H9 (cell line): ENCODE measurements at regions not wholly inside any gene's neighbourhood (a gene's known extent, or its start where the extent isn't known, plus 50 kb on each side); places are given as distances from the start of the nearest gene placed in this dataset.

Source experiments
- DNase-seq: peaks from one replicate; pipeline ENCODE4 v3.0.0-alpha.2; 2017
- H2AFZ ChIP-seq: one replicate; pipeline ENCODE4 v1.6.1; 2013; ENCODE audit warnings: mild to moderate bottlenecking, low read length, control low read depth, moderate library complexity
- H2AK5ac ChIP-seq: 2 replicates; pipeline ENCODE4 v1.6.1; 2013; ENCODE audit warnings: low read length, control low read depth, mixed read lengths; ENCODE audit not compliant: insufficient read length
- H2BK120ac ChIP-seq: one replicate; pipeline ENCODE4 v1.6.1; 2013; ENCODE audit warnings: low read depth, mild to moderate bottlenecking, low read length, control low read depth, inconsistent platforms; ENCODE audit not compliant: poor library complexity, severe bottlenecking
- H2BK12ac ChIP-seq: 2 replicates; pipeline ENCODE4 v1.6.1; 2013; ENCODE audit warnings: low read length, control low read depth, mixed read lengths, low read depth; ENCODE audit not compliant: insufficient read length
- H2BK15ac ChIP-seq: 2 replicates; pipeline ENCODE4 v1.6.1; 2013; ENCODE audit warnings: low read depth, low read length, control low read depth
- H2BK20ac ChIP-seq: one replicate; pipeline ENCODE4 v1.6.1; 2013; ENCODE audit warnings: low read depth, mild to moderate bottlenecking, low read length, control low read depth, inconsistent platforms; ENCODE audit not compliant: poor library complexity, severe bottlenecking
- H2BK5ac ChIP-seq: 2 replicates; pipeline ENCODE4 v1.6.1; 2013; ENCODE audit warnings: low read length, control low read depth, mixed read lengths; ENCODE audit not compliant: insufficient read length
- H3K14ac ChIP-seq: 2 replicates; pipeline ENCODE4 v1.6.1; 2013; ENCODE audit warnings: low read length, control low read depth; ENCODE audit not compliant: insufficient read depth
- H3K18ac ChIP-seq: 2 replicates; pipeline ENCODE4 v1.6.1; 2013; ENCODE audit warnings: low read depth, mild to moderate bottlenecking, mixed read lengths, low read length, control low read depth; ENCODE audit not compliant: insufficient read length
- H3K23ac ChIP-seq: 2 replicates; pipeline ENCODE4 v1.6.1; 2013; ENCODE audit warnings: low read length, control low read depth, mixed read lengths, low read depth; ENCODE audit not compliant: insufficient read length
- H3K23me2 ChIP-seq: 2 replicates; pipeline ENCODE4 v1.6.1; 2013; ENCODE audit warnings: low read depth, mild to moderate bottlenecking, mixed read lengths, low read length, control low read depth; ENCODE audit not compliant: insufficient read length, poor library complexity, severe bottlenecking
- H3K27ac ChIP-seq: 2 replicates; pipeline ENCODE4 v1.5.1; 2013; ENCODE audit warnings: low read length, control low read depth, mixed read lengths, low read depth; ENCODE audit not compliant: insufficient read length
- H3K27me3 ChIP-seq: 2 replicates; pipeline ENCODE4 v1.6.1; 2013; ENCODE audit warnings: low read length, control low read depth, inconsistent platforms; ENCODE audit not compliant: insufficient read depth
- H3K4ac ChIP-seq: 2 replicates; pipeline ENCODE4 v1.6.1; 2013; ENCODE audit warnings: low read depth, mild to moderate bottlenecking, control low read depth, inconsistent platforms, low read length, moderate library complexity
- H3K4me1 ChIP-seq: 2 replicates; pipeline ENCODE4 v1.6.1; 2013; ENCODE audit warnings: low read length, control low read depth, inconsistent platforms; ENCODE audit not compliant: insufficient read depth
- H3K4me2 ChIP-seq: 2 replicates; pipeline ENCODE4 v1.6.1; 2013; ENCODE audit warnings: low read length, control low read depth, mixed read lengths; ENCODE audit not compliant: insufficient read length, insufficient read depth
- H3K56ac ChIP-seq: 2 replicates; pipeline ENCODE4 v1.6.1; 2013; ENCODE audit warnings: low read depth, mild to moderate bottlenecking, mixed read lengths, low read length, control low read depth; ENCODE audit not compliant: insufficient read length
- H3K79me1 ChIP-seq: 2 replicates; pipeline ENCODE4 v1.6.1; 2013; ENCODE audit warnings: low read depth, mild to moderate bottlenecking, moderate library complexity, low read length, control low read depth, inconsistent platforms; ENCODE audit not compliant: insufficient read depth, poor library complexity, severe bottlenecking
- H3K79me2 ChIP-seq: 2 replicates; pipeline ENCODE4 v1.6.1; 2013; ENCODE audit warnings: low read length, control low read depth, inconsistent platforms; ENCODE audit not compliant: insufficient read depth
- H3K9ac ChIP-seq: 2 replicates; pipeline ENCODE4 v1.6.1; 2013; ENCODE audit warnings: low read length, control low read depth, mixed read lengths; ENCODE audit not compliant: insufficient read length; ENCODE audit errors: extremely low read depth
- H3K9me3 ChIP-seq: one replicate; pipeline ENCODE4 v1.6.1; 2013; ENCODE audit warnings: low read depth, low read length, inconsistent platforms; ENCODE audit not compliant: control insufficient read depth
- H3T11ph ChIP-seq: one replicate; pipeline ENCODE4 v1.6.1; 2013; ENCODE audit warnings: mild to moderate bottlenecking, low read length, control low read depth, inconsistent platforms
- H4K20me1 ChIP-seq: one replicate; pipeline ENCODE4 v1.6.1; 2013; ENCODE audit not compliant: control insufficient read depth, insufficient read length, insufficient read depth
- H4K5ac ChIP-seq: 2 replicates; pipeline ENCODE4 v1.6.1; 2013; ENCODE audit warnings: low read depth, mild to moderate bottlenecking, mixed read lengths, low read length, control low read depth; ENCODE audit not compliant: insufficient read length
- H4K8ac ChIP-seq: replicated peaks from 2 replicates; pipeline ENCODE4 v1.6.1; 2013; ENCODE audit warnings: low read length, control low read depth, mixed read lengths, low read depth; ENCODE audit not compliant: insufficient read length
- H4K91ac ChIP-seq: 2 replicates; pipeline ENCODE4 v1.6.1; 2013; ENCODE audit warnings: low read depth, mild to moderate bottlenecking, moderate library complexity, mixed read lengths, low read length, control low read depth; ENCODE audit not compliant: insufficient read length
- H3K27ac Mint-ChIP-seq, 3 experiments: 2 replicates in 2 of 3; 3 replicates in 1 of 3; pipeline ENCODE4 v1.8.0; 2020 to 2021; ENCODE audit warnings: mixed read lengths in 3 of 3, mild to moderate bottlenecking in 1 of 3, moderate library complexity in 1 of 3
- H3K27me3 Mint-ChIP-seq: 2 replicates; pipeline ENCODE4 v1.8.0; 2021; ENCODE audit warnings: low read depth, mild to moderate bottlenecking, moderate library complexity, mixed read lengths
- H3K36me3 Mint-ChIP-seq, 3 experiments: 2 replicates in 2 of 3; 3 replicates in 1 of 3; pipeline ENCODE4 v1.8.0; 2020 to 2021; ENCODE audit warnings: low read depth in 3 of 3, mixed read lengths in 3 of 3; ENCODE audit not compliant: insufficient read depth in 1 of 3
- H3K4me1 Mint-ChIP-seq, 2 experiments: 2 replicates each; pipeline ENCODE4 v1.8.0; 2020; ENCODE audit warnings: mixed read lengths in 2 of 2
- H3K4me3 Mint-ChIP-seq, 2 experiments: 2 replicates in 1 of 2; 3 replicates in 1 of 2; pipeline ENCODE4 v1.8.0; 2020 to 2021; ENCODE audit warnings: mild to moderate bottlenecking in 2 of 2, mixed read lengths in 2 of 2, moderate library complexity in 1 of 2
- H3K9me3 Mint-ChIP-seq, 2 experiments: 2 replicates in 1 of 2; 3 replicates in 1 of 2; pipeline ENCODE4 v1.8.0; 2020; ENCODE audit warnings: mild to moderate bottlenecking in 2 of 2, mixed read lengths in 2 of 2, moderate library complexity in 1 of 2
- WGBS: extraction: QIAGEN DNeasy Blood & Tissue Kit; methylation state at CpG from one replicate; pipeline ENCODE4 v1.1.7; 2013; ENCODE audit warnings: missing lambda C conversion rate, low lambda C conversion rate, mixed read lengths; ENCODE audit not compliant: insufficient read length; ENCODE audit errors: extremely low coverage; 5-methylcytosine and 5-hydroxymethylcytosine counted together
- TF ChIP-seq, protein P1 (sequence below): fragments of 200-600 bp; sonication (generic); conservative IDR thresholded peaks from 3 replicates; pipeline ENCODE4 v1.8.0; 2021; ENCODE audit warnings: antibody characterized with exemption, mild to moderate bottlenecking

DNA sequence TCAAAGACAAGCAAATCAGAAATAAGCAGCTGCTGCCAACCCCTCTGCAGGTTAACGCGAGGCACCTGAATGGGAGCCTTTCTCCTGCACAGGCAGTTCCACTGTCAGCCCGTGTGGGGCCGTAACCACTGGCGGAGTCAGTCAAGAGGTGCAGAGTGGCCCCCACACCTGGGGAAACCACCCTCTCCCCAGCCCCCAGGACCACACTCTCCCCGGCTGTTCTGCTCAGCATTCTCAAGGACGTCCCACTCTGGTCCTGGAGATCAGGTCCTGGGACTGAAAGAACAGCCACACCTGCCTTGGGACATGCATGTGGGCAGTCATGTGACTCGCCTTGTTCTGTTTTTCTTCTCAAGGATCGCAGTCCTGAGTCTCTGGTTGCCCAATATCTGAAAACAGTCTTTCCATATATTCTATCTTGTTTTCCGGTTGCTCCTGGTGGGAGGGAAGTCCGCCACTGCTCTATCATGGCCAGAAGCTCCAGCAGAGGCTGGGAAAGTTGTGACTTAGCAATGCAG, 252.5 kb downstream of the PTPRU start:
- H4K5ac ChIP-seq, result no peak overlapping the region
- Mint-ChIP-seq H3K4me1 (peaks cover 8 to 16% of the 10 kb centered on the region in 2 experiments), H3K27ac (peak overlapping the region in 2 of 3 experiments; percentile 67 to 70; a peak in 1 of 7 replicates), H3K9me3 (peaks cover 4 to 5% of the 10 kb centered on the region in 2 experiments; a peak in 3 of 5 replicates), H3K36me3 (no peaks in the 10 kb centered on the region), H3K27me3 (no peaks in the 10 kb centered on the region; the same call in 1 of the 2 replicates), H3K4me3 (no peak overlapping the region)
- H3K4ac ChIP-seq, result no peak overlapping the region
- no peak overlapping the region for H3K9ac ChIP-seq
- H2BK12ac ChIP-seq, result no peak overlapping the region
- H3K27me3 ChIP-seq, result no peaks in the 10 kb centered on the region
- H3K79me2 ChIP-seq, result no peaks in the 10 kb centered on the region
- no peak overlapping the region for H3K27ac ChIP-seq
- no peak overlapping the region for H3K18ac ChIP-seq
- TF ChIP-seq, protein P1, sequence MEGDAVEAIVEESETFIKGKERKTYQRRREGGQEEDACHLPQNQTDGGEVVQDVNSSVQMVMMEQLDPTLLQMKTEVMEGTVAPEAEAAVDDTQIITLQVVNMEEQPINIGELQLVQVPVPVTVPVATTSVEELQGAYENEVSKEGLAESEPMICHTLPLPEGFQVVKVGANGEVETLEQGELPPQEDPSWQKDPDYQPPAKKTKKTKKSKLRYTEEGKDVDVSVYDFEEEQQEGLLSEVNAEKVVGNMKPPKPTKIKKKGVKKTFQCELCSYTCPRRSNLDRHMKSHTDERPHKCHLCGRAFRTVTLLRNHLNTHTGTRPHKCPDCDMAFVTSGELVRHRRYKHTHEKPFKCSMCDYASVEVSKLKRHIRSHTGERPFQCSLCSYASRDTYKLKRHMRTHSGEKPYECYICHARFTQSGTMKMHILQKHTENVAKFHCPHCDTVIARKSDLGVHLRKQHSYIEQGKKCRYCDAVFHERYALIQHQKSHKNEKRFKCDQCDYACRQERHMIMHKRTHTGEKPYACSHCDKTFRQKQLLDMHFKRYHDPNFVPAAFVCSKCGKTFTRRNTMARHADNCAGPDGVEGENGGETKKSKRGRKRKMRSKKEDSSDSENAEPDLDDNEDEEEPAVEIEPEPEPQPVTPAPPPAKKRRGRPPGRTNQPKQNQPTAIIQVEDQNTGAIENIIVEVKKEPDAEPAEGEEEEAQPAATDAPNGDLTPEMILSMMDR, result no peak
- H3T11ph ChIP-seq, result no peak overlapping the region
- H3K4me2 ChIP-seq, result no peak overlapping the region
- H3K4me1 ChIP-seq, result no peaks in the 10 kb centered on the region
- no peaks in the 10 kb centered on the region for H3K9me3 ChIP-seq
- no peak overlapping the region for H2BK120ac ChIP-seq
- no peak overlapping the region for H2BK5ac ChIP-seq
- H4K91ac ChIP-seq, result no peak overlapping the region
- no peak overlapping the region for H3K23ac ChIP-seq
- WGBS, result no CpG with 5 or more reads among the region's 11 CpGs
- no peak overlapping the region for H2AFZ ChIP-seq
- no peak overlapping the region for H3K14ac ChIP-seq
- no peak overlapping the region for H2BK20ac ChIP-seq
- no peak for DNase-seq
- H3K23me2 ChIP-seq, result no peaks in the 10 kb centered on the region
- no peak overlapping the region for H2AK5ac ChIP-seq
- H4K8ac ChIP-seq, result no peak overlapping the region
- no peak overlapping the region for H2BK15ac ChIP-seq
- no peaks in the 10 kb centered on the region for H3K79me1 ChIP-seq
- H4K20me1 ChIP-seq, result no peaks in the 10 kb centered on the region
- H3K56ac ChIP-seq, result no peak overlapping the region
